GM19455 (cell line): ENCODE measurements at regions not wholly inside any gene's neighbourhood (a gene's known extent, or its start where the extent isn't known, plus 50 kb on each side); places are given as distances from the start of the nearest gene placed in this dataset.

Experiments used
- ATAC-seq: cut with Tn5 transposase; IDR thresholded peaks from one replicate; pipeline ENCODE4 v1.9.1; 2021; ENCODE audit not compliant: unreplicated experiment

GRCh38 chr9:82604947-82605656 lies 457.8 kb downstream of the RASEF start:
- no peak for ATAC-seq

GRCh38 chr9:82605657-82606031 lies 457.3 kb downstream of the RASEF start:
- ATAC-seq = no peak

- ATAC-seq = no peak
Observed at GRCh38 chr9:82606071-82606470, 456.9 kb downstream of the RASEF start.

GRCh38 chr9:82606492-82607382 lies 456.2 kb downstream of the RASEF start:
- no peak for ATAC-seq

GRCh38 chr9:82608487-82608886 lies 454.5 kb downstream of the RASEF start:
- ATAC-seq = no peak

GRCh38 chr9:82612942-82613341 lies 450.0 kb downstream of the RASEF start:
- no peak for ATAC-seq

GRCh38 chr9:82613498-82613897 lies 449.4 kb downstream of the RASEF start:
- ATAC-seq = no peak

GRCh38 chr9:82616545-82616944 lies 446.4 kb downstream of the RASEF start:
- ATAC-seq = no peak

- no peak for ATAC-seq
Observed at GRCh38 chr9:82621447-82621846, 441.5 kb downstream of the RASEF start.

GRCh38 chr9:82637368-82637767 lies 425.6 kb downstream of the RASEF start:
- no peak for ATAC-seq

GRCh38 chr9:82645600-82645999 lies 417.3 kb downstream of the RASEF start:
- ATAC-seq = no peak

GRCh38 chr9:82650368-82650767 lies 412.6 kb downstream of the RASEF start:
- no peak for ATAC-seq

GRCh38 chr9:82651474-82651873 lies 411.5 kb downstream of the RASEF start:
- no peak for ATAC-seq

- ATAC-seq = no peak
Observed at GRCh38 chr9:82665324-82665723, 397.6 kb downstream of the RASEF start.

- ATAC-seq = no peak
Observed at GRCh38 chr9:82668689-82669199, 394.2 kb downstream of the RASEF start.

- no peak for ATAC-seq
Observed at GRCh38 chr9:82670000-82670399, 392.9 kb downstream of the RASEF start.

- ATAC-seq = no peak
Observed at GRCh38 chr9:82670726-82671125, 392.2 kb downstream of the RASEF start.

GRCh38 chr9:82673201-82673600 lies 389.7 kb downstream of the RASEF start:
- ATAC-seq = no peak

- no peak for ATAC-seq
Observed at GRCh38 chr9:82673919-82674318, 389.0 kb downstream of the RASEF start.

- no peak for ATAC-seq
Observed at GRCh38 chr9:82675102-82675501, 387.8 kb downstream of the RASEF start.

- no peak for ATAC-seq
Observed at GRCh38 chr9:82675605-82676004, 387.3 kb downstream of the RASEF start.

GRCh38 chr9:82677086-82677485 lies 385.9 kb downstream of the RASEF start:
- ATAC-seq = no peak
